ENCODE measurements at regions not wholly inside any gene's neighbourhood (a gene's known extent, or its start where the extent isn't known, plus 50 kb on each side); places are given as distances from the start of the nearest gene placed in this dataset.

DNA sequence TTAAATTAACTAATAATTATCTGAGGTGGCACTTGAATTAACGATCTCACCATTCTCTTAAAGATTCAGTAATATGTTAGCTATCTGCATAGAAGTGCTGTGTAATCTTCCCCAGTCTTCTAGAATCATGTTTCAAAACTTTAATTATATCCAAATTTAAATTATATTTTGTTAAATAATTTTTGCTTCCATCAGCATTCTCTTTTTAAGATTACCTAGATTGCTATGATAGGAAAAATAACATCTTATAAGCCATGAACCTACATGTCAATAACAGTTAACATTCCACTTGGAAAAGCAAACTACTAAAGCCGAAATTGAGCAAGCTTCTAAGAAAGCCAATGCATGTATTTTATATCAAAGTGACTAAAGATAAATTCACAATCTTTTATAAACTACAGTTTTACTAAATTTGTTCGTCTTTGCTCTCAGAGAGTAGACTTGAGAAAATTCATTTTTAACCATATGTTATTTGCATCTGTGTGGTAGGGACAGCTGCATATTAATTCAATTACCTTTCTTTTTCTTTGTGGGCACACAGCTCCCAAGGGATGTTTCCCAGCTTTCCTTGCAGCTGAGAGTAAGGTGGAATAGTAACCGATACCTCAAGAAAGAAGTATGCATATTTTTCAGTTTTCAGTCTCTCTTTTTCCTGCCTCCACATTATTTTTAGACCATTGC, 105.4 kb upstream of the ABCB5 start:
- no peak for DNase-seq
- no peak for TF ChIP-seq CTCF (conservative IDR thresholded peaks at IDR 0.05)

More for the DNA sequence above, 105.4 kb upstream of the ABCB5 start:
- no peaks in the 10 kb centered on the region for H3K79me2 ChIP-seq (ENCODE audit: insufficient read depth, low read length)
- H3T11ph ChIP-seq (ENCODE audit: low read length), result no peak overlapping the region
- H3K9me3 ChIP-seq (ENCODE audit: control insufficient read depth, low read depth, low read length), result no peaks in the 10 kb centered on the region
- no peaks in the 10 kb centered on the region for H3K23me2 ChIP-seq (ENCODE audit: insufficient read length, low read depth, low read length, poor library complexity, severe bottlenecking)
- no peak overlapping the region for H2AK5ac ChIP-seq (ENCODE audit: insufficient read length, low read length)
- no peak overlapping the region for H3K23ac ChIP-seq (ENCODE audit: insufficient read length, low read depth, low read length)
- no peaks in the 10 kb centered on the region for H4K20me1 ChIP-seq (ENCODE audit: control insufficient read depth, insufficient read depth, insufficient read length)
- H3K4me1 ChIP-seq (ENCODE audit: insufficient read depth, low read length), result no peaks in the 10 kb centered on the region
- H4K5ac ChIP-seq (ENCODE audit: insufficient read length, low read depth, low read length), result no peak overlapping the region
- H3K14ac ChIP-seq (ENCODE audit: insufficient read depth, low read length), result no peak overlapping the region
- Mint-ChIP-seq H3K4me3 (no peak overlapping the region), H3K9me3 (no peaks in the 10 kb centered on the region), H3K27ac (no peak overlapping the region), H3K36me3 (ENCODE audit: insufficient read depth in 1 of 3, low read depth in 3 of 3) (no peaks in the 10 kb centered on the region), H3K4me1 (0 out of 4 replicates have a peak, but pooled peaks cover 0 to 2% of the 10 kb centered on the region in 2 experiments), H3K27me3 (ENCODE audit: low read depth) (no peaks in the 10 kb centered on the region)
- H3K4ac ChIP-seq (ENCODE audit: low read depth, low read length), result no peak overlapping the region
- WGBS (ENCODE audit: extremely low coverage, insufficient read length, low lambda C conversion rate), result no CpG with 5 or more reads among the region's 4 CpGs
- H3K56ac ChIP-seq (ENCODE audit: insufficient read length, low read depth, low read length), result no peak overlapping the region
- no peak overlapping the region for H3K18ac ChIP-seq (ENCODE audit: insufficient read length, low read depth, low read length)
- H2AFZ ChIP-seq (ENCODE audit: low read length), result no peak overlapping the region
- H3K27ac ChIP-seq (ENCODE audit: insufficient read length, low read depth, low read length), result no peak overlapping the region
- H4K91ac ChIP-seq (ENCODE audit: insufficient read length, low read depth, low read length), result no peak overlapping the region
- no peak overlapping the region for H2BK5ac ChIP-seq (ENCODE audit: insufficient read length, low read length)
- H4K8ac ChIP-seq (replicated peaks; ENCODE audit: insufficient read length, low read depth, low read length), result no peak overlapping the region
- no peak overlapping the region for H3K9ac ChIP-seq (ENCODE audit: extremely low read depth, insufficient read length, low read length)
- no peaks in the 10 kb centered on the region for H3K79me1 ChIP-seq (ENCODE audit: insufficient read depth, low read depth, low read length, poor library complexity, severe bottlenecking)
- H2BK120ac ChIP-seq (ENCODE audit: low read depth, low read length, poor library complexity, severe bottlenecking), result no peak overlapping the region
- no peak overlapping the region for H2BK12ac ChIP-seq (ENCODE audit: insufficient read length, low read depth, low read length)
- H2BK15ac ChIP-seq (ENCODE audit: low read depth, low read length), result no peak overlapping the region
- no peak overlapping the region for H3K4me2 ChIP-seq (ENCODE audit: insufficient read depth, insufficient read length, low read length)
- H2BK20ac ChIP-seq (ENCODE audit: low read depth, low read length, poor library complexity, severe bottlenecking), result no peak overlapping the region
- no peaks in the 10 kb centered on the region for H3K27me3 ChIP-seq (ENCODE audit: insufficient read depth, low read length)
